Smooth muscle cell (in vitro differentiated cells): ENCODE measurements at regions not wholly inside any gene's neighbourhood (a gene's known extent, or its start where the extent isn't known, plus 50 kb on each side); places are given as distances from the start of the nearest gene placed in this dataset.

Experiments
- DNase-seq: peaks from one replicate; lab custom pipeline; 2025; ENCODE audit not compliant: unreplicated experiment; lab: John Stamatoyannopoulos, UW
- H2AFZ ChIP-seq: fragments of 200-600 bp; sonication (generic); 2 replicates; pipeline ENCODE4 v1.6.0; 2016; ENCODE audit warnings: antibody characterized with exemption, low read depth, mild to moderate bottlenecking
- H3F3A ChIP-seq: fragments of 200-600 bp; sonication (generic); 2 replicates; pipeline ENCODE4 v1.6.0; 2017; ENCODE audit warnings: antibody characterized with exemption, low read depth
- H3K27ac ChIP-seq: fragments of 200-600 bp; sonication (generic); 2 replicates; pipeline ENCODE4 v1.5.1; 2016; ENCODE audit warnings: low read depth, mild to moderate bottlenecking
- H3K27me3 ChIP-seq: fragments of 200-600 bp; sonication (generic); 2 replicates; pipeline ENCODE4 v1.6.1; 2016; ENCODE audit warnings: low read depth, mild to moderate bottlenecking
- H3K36me3 ChIP-seq: fragments of 200-600 bp; sonication (generic); 2 replicates; pipeline ENCODE4 v1.5.1; 2016; ENCODE audit warnings: low read depth
- H3K4me1 ChIP-seq: fragments of 200-600 bp; sonication (generic); 2 replicates; pipeline ENCODE4 v1.5.1; 2016; ENCODE audit warnings: low read depth
- H3K4me2 ChIP-seq: fragments of 200-600 bp; sonication (generic); 2 replicates; pipeline ENCODE4 v1.6.0; 2016; ENCODE audit warnings: mild to moderate bottlenecking
- H3K4me3 ChIP-seq: fragments of 200-600 bp; sonication (generic); 2 replicates; pipeline ENCODE4 v1.5.1; 2016; ENCODE audit warnings: mild to moderate bottlenecking
- H3K79me2 ChIP-seq: fragments of 200-600 bp; sonication (generic); 2 replicates; pipeline ENCODE4 v1.6.0; 2016; ENCODE audit warnings: low read depth, mild to moderate bottlenecking
- H3K9ac ChIP-seq: fragments of 200-600 bp; sonication (generic); 2 replicates; pipeline ENCODE4 v1.6.0; 2016; ENCODE audit warnings: low read depth
- H3K9me3 ChIP-seq: fragments of 200-600 bp; sonication (generic); replicated peaks from 2 replicates; pipeline ENCODE4 v1.5.1; 2016; ENCODE audit warnings: low read depth
- H4K20me1 ChIP-seq: fragments of 200-600 bp; sonication (generic); 2 replicates; pipeline ENCODE4 v1.6.0; 2016; ENCODE audit warnings: low read depth
- WGBS: methylation state at CpG from one replicate; pipeline ENCODE4 v1.1.7; 2016; ENCODE audit warnings: low lambda C conversion rate; 5-methylcytosine and 5-hydroxymethylcytosine counted together
- TF ChIP-seq, protein P1 (sequence below): fragments of 200-600 bp; sonication (generic); IDR thresholded peaks from 2 replicates; pipeline ENCODE4 v1.5.1; 2017; ENCODE audit warnings: borderline replicate concordance, mild to moderate bottlenecking, antibody characterized with exemption; ENCODE audit not compliant: insufficient read depth, poor library complexity, severe bottlenecking

DNA sequence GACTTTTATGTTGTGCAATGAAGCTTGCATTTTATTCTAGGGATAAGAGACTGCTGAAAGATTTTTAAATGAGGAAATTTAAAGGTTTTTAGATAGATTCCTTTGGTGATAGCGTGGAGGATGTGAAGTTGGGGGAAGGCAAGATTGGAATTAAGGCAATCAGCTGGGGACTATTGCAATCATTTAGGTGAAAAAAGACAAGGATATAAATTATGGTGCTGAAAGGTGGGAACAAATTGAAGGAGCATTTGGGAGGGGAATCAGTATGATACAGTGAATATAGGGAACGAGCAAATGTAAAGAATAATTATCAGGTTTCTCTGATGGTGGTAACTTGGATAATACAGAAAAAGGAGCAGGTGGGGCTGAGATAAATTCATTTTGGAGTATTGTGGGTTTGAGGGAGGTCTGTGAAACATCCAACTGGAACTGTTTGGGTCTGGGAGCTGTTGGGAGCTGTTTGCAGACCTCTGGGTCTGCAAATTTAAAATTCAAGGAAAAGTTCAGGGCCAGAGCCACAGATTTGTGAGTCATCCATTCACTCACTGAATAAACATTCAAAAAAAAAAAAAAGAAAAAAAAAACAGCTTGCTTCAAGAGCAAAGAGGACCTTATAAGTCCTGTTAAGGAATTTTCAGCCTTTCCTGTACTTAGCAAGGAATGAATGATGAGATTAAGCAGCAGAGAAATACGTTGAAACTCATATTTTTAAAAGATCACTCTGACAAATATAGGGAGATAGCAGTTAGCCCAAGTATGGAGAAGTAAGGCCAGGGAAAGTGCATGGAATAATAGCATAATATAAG lies 257.5 kb upstream of the FN1 start:
- peaks cover 10% of the 10 kb centered on the region for H3K4me1 ChIP-seq
- H4K20me1 ChIP-seq: no peaks in the 10 kb centered on the region
- DNase-seq: no peak
- peak overlapping the region; percentile 43 for H2AFZ ChIP-seq
- peak overlapping the region; percentile 50 for H3K9ac ChIP-seq
- H3F3A ChIP-seq: peaks cover 34% of the 10 kb centered on the region
- peak overlapping the region; percentile 82 for H3K27ac ChIP-seq
- no peak overlapping the region for H3K4me3 ChIP-seq
- peaks cover 4% of the 10 kb centered on the region for H3K9me3 ChIP-seq
- H3K27me3 ChIP-seq: no peaks in the 10 kb centered on the region
- 46% methylated on average over 3 of the region's 3 CpGs for WGBS
- no peaks in the 10 kb centered on the region for H3K36me3 ChIP-seq
- TF ChIP-seq, protein P1, sequence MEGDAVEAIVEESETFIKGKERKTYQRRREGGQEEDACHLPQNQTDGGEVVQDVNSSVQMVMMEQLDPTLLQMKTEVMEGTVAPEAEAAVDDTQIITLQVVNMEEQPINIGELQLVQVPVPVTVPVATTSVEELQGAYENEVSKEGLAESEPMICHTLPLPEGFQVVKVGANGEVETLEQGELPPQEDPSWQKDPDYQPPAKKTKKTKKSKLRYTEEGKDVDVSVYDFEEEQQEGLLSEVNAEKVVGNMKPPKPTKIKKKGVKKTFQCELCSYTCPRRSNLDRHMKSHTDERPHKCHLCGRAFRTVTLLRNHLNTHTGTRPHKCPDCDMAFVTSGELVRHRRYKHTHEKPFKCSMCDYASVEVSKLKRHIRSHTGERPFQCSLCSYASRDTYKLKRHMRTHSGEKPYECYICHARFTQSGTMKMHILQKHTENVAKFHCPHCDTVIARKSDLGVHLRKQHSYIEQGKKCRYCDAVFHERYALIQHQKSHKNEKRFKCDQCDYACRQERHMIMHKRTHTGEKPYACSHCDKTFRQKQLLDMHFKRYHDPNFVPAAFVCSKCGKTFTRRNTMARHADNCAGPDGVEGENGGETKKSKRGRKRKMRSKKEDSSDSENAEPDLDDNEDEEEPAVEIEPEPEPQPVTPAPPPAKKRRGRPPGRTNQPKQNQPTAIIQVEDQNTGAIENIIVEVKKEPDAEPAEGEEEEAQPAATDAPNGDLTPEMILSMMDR: no peak
- H3K4me2 ChIP-seq: peak overlapping the region; percentile 76
- no peaks in the 10 kb centered on the region for H3K79me2 ChIP-seq

- Histone ChIP-seq H3K27me3 (no peaks in the 10 kb centered on the region), H2AFZ (peak overlapping the region; percentile 43), H3K4me2 (peak overlapping the region; percentile 76), H3K4me1 (peaks cover 10% of the 10 kb centered on the region), H3K9me3 (no peaks in the 10 kb centered on the region), H3K4me3 (no peak overlapping the region), H3K9ac (peak overlapping the region; percentile 50), H4K20me1 (no peaks in the 10 kb centered on the region), H3K79me2 (no peaks in the 10 kb centered on the region), H3K27ac (peak overlapping the region; percentile 82), H3F3A (peaks cover 28% of the 10 kb centered on the region), H3K36me3 (no peaks in the 10 kb centered on the region)
- TF ChIP-seq, protein P1: no peak
- 89% methylated on average over 1 of the region's 1 CpG for WGBS
- no peak for DNase-seq
Measured at GRCh38 chr2:215692387-215693079, 256.7 kb upstream of the FN1 start.

DNA sequence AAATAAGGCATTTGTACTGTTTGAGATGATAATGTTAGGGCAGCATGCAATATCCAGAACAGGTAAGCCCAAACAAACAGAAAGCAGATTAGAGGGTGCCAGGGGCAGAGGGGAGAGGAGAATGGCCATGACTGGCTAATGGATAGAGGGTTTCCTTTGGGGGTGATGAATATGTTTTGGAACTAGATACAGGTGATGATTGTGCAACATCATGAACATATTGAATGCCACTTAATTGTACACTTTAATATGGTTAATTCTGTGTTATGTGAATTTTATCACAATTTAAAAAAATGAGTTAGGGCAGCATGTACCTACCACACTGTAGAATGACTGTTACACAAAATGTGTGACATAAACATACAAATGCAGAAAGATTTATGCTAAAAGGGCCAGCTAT lies 255.5 kb upstream of the FN1 start:
- peaks cover 28% of the 10 kb centered on the region for H3F3A ChIP-seq
- H4K20me1 ChIP-seq: no peaks in the 10 kb centered on the region
- H3K4me3 ChIP-seq: no peak overlapping the region
- H2AFZ ChIP-seq: no peak overlapping the region
- no peak overlapping the region for H3K4me2 ChIP-seq
- H3K9ac ChIP-seq: no peak overlapping the region
- H3K4me1 ChIP-seq: peaks cover 19% of the 10 kb centered on the region
- no peaks in the 10 kb centered on the region for H3K27me3 ChIP-seq
- no peaks in the 10 kb centered on the region for H3K9me3 ChIP-seq
- no peak for DNase-seq
- no peaks in the 10 kb centered on the region for H3K36me3 ChIP-seq
- peak overlapping the region; percentile 82 for H3K27ac ChIP-seq
- TF ChIP-seq, protein P1: no peak
- H3K79me2 ChIP-seq: no peaks in the 10 kb centered on the region
